K562 (cell line): ENCODE measurements at regions not wholly inside any gene's neighbourhood (a gene's known extent, or its start where the extent isn't known, plus 50 kb on each side); places are given as distances from the start of the nearest gene placed in this dataset.

Source experiments
- ATAC-seq: fragments of 200-7000 bp; cut with Tn5 transposase; 3 replicates; pipeline ENCODE4 v1.9.1; 2020; ENCODE audit warnings: moderate library complexity
- BruUV-seq: library from RNA; stranded (reverse); fragments of 400-500 nt; replicated peaks from 2 replicates; lab custom pipeline; 2021; lab: Mats Ljungman, UMichigan
- CTCF ChIA-PET: fragments of 300-600 bp; formaldehyde crosslinking; extraction: SDS; loops from one replicate; lab custom pipeline; 2021; ENCODE audit warnings: low intra/inter-chr PET ratio; lab: Yijun Ruan, JAX
- POLR2A ChIA-PET: fragments of 300-600, 350-650 bp; sonication (Branson Sonifier 250); formaldehyde crosslinking; extraction: SDS; loops from one replicate; lab custom pipeline; 2021; ENCODE audit warnings: antibody characterized with exemption, inconsistent platforms; lab: Yijun Ruan, JAX
- DNase-seq, 4 experiments: peaks; one replicate each; pipeline versions ENCODE4 v3.0.0 to v3.0.0-alpha.2; 2011 to 2018; ENCODE audit warnings: low spot score in 3 of 4, mixed read lengths in 3 of 4; ENCODE audit errors: extremely low read depth in 1 of 4
- FAIRE-seq: peaks from 2 replicates; lab custom pipeline; 2011; peaks lifted over from hg19 to GRCh38; lab: Jason Lieb, UNC
- H2AFZ ChIP-seq: 2 replicates; pipeline ENCODE4 v1.6.0; 2011; ENCODE audit warnings: low read depth, low read length, control low read depth, inconsistent platforms
- H3K27ac ChIP-seq: fragments of 200-600 bp; 3 replicates; pipeline ENCODE4 v1.8.0; 2011; ENCODE audit warnings: low read depth, mild to moderate bottlenecking, control low read depth, inconsistent platforms, low read length, moderate library complexity, mixed read lengths; ENCODE audit errors: extremely low read depth
- H3K27me3 ChIP-seq, 2 experiments: fragments of 300-600 bp in 1 of 2; 2 replicates in 1 of 2; 3 replicates in 1 of 2; pipeline versions ENCODE4 v1.6.0 to v1.8.0; 2011; ENCODE audit warnings: inconsistent platforms in 2 of 2, low read length in 2 of 2, mild to moderate bottlenecking in 1 of 2, mixed read lengths in 1 of 2, moderate library complexity in 1 of 2; ENCODE audit not compliant: control insufficient read depth in 2 of 2, insufficient read depth in 2 of 2
- H3K36me3 ChIP-seq: fragments of 300-600 bp; 3 replicates; pipeline ENCODE4 v1.8.0; 2011; ENCODE audit warnings: mild to moderate bottlenecking, low read length, inconsistent platforms; ENCODE audit not compliant: control insufficient read depth, insufficient read depth
- H3K4me1 ChIP-seq, 2 experiments: fragments of 200-600 bp in 1 of 2; replicated peaks in 1 of 2; 2 replicates in 1 of 2; 3 replicates in 1 of 2; pipeline versions ENCODE4 v1.5.1 to v1.8.0; 2011; ENCODE audit warnings: inconsistent platforms in 2 of 2, low read length in 2 of 2, mild to moderate bottlenecking in 1 of 2, mixed read lengths in 1 of 2, moderate library complexity in 1 of 2; ENCODE audit not compliant: control insufficient read depth in 2 of 2, insufficient read depth in 2 of 2
- H3K4me2 ChIP-seq: 2 replicates; pipeline ENCODE4 v1.6.1; 2011; ENCODE audit warnings: low read length, control low read depth, inconsistent platforms, mixed read lengths; ENCODE audit not compliant: insufficient read depth
- H3K4me3 ChIP-seq: fragments of 200-600 bp; sonication (generic), shearing (Covaris generic); 2 replicates; pipeline ENCODE4 v1.5.1; 2016; ENCODE audit warnings: control low read depth, inconsistent platforms
- H3K79me2 ChIP-seq: fragments of 200-600 bp; 3 replicates; pipeline ENCODE4 v1.8.0; 2011; ENCODE audit warnings: low read length, inconsistent platforms; ENCODE audit not compliant: control insufficient read depth, insufficient read depth
- H3K9ac ChIP-seq, 2 experiments: 2 replicates each; pipeline versions ENCODE4 v1.6.0 to v1.6.1; 2011; ENCODE audit warnings: low read depth in 2 of 2, low read length in 2 of 2, control low read depth in 1 of 2, inconsistent platforms in 1 of 2, mild to moderate bottlenecking in 1 of 2, mixed read lengths in 1 of 2; ENCODE audit not compliant: insufficient read depth in 1 of 2
- H3K9me1 ChIP-seq: one replicate; pipeline ENCODE4 v1.6.0; 2011; ENCODE audit warnings: inconsistent platforms, mild to moderate bottlenecking, low read length, moderate library complexity; ENCODE audit not compliant: control insufficient read depth, insufficient read depth
- H3K9me3 ChIP-seq: replicated peaks from 2 replicates; pipeline ENCODE4 v1.5.1; 2011; ENCODE audit warnings: low read depth, low read length, inconsistent platforms; ENCODE audit not compliant: control insufficient read depth, insufficient read depth
- H4K20me1 ChIP-seq: replicated peaks from 2 replicates; pipeline ENCODE4 v1.6.1; 2011; ENCODE audit warnings: low read length, inconsistent platforms, mixed read lengths; ENCODE audit not compliant: control insufficient read depth, insufficient read depth
- EZH2 ChIP-seq: IDR thresholded peaks from 2 replicates; pipeline ENCODE4 v1.6.1; 2012; ENCODE audit warnings: low read depth, mild to moderate bottlenecking, inconsistent platforms, low read length, borderline replicate concordance
- FOXM1 ChIP-seq, 2 experiments: fragments of 450-650 bp in 1 of 2; sonication (generic) in 1 of 2; formaldehyde crosslinking in 1 of 2; IDR thresholded peaks; 2 replicates each; pipeline versions ENCODE4 v1.6.1 to v1.9.0; 2017 to 2022; ENCODE audit warnings: low read depth in 2 of 2, mild to moderate bottlenecking in 2 of 2, missing genetic modification reagents in 1 of 2, moderate library complexity in 1 of 2
- MBD2 ChIP-seq: sonication (generic); IDR thresholded peaks from 2 replicates; pipeline ENCODE4 v1.6.1; 2016; ENCODE audit warnings: low read depth, borderline replicate concordance
- TAF9B ChIP-seq: fragments of 450-650 bp; IDR thresholded peaks from 2 replicates; pipeline ENCODE4 v1.6.1; 2018; ENCODE audit warnings: mild to moderate bottlenecking; ENCODE audit not compliant: partially characterized antibody
- TAL1 ChIP-seq: fragments of 450-650 bp; IDR thresholded peaks from 2 replicates; pipeline ENCODE4 v1.6.1; 2016; ENCODE audit warnings: mild to moderate bottlenecking
- TCFL5 ChIP-seq: fragments of 250-450 bp; sonication (Bioruptor Pico); conservative IDR thresholded peaks from 2 replicates; pipeline ENCODE4 v1.6.1; 2021; ENCODE audit warnings: mild to moderate bottlenecking, moderate library complexity, matching md5 sums
- WGBS: fragments of 100-300 bp; shearing (Covaris generic); methylation state at CpG from one replicate; pipeline ENCODE4 v1.1.6; 2016; ENCODE audit warnings: low coverage, mixed read lengths; ENCODE audit not compliant: insufficient coverage; ENCODE audit errors: missing lambda C conversion rate; 5-methylcytosine and 5-hydroxymethylcytosine counted together
- in situ Hi-C: fragments of 300-500 bp; cut with MboI; formaldehyde crosslinking; loops from 4 replicates; pipeline ENCODE4 v1.15.0; 2018; ENCODE audit warnings: inconsistent platforms, mixed read lengths
- intact Hi-C: fragments of 100-400 bp; cut with micrococcal nuclease; formaldehyde crosslinking; loops from 2 replicates; pipeline ENCODE4 v1.14.2; 2022
- TF ChIP-seq, protein P1 (sequence below): fragments of 250-450 bp; sonication (Bioruptor Pico); IDR thresholded peaks from 2 replicates; pipeline ENCODE4 v1.8.0; 2021; ENCODE audit warnings: borderline replicate concordance, mild to moderate bottlenecking, moderate library complexity; ENCODE audit not compliant: poor library complexity, severe bottlenecking

DNA sequence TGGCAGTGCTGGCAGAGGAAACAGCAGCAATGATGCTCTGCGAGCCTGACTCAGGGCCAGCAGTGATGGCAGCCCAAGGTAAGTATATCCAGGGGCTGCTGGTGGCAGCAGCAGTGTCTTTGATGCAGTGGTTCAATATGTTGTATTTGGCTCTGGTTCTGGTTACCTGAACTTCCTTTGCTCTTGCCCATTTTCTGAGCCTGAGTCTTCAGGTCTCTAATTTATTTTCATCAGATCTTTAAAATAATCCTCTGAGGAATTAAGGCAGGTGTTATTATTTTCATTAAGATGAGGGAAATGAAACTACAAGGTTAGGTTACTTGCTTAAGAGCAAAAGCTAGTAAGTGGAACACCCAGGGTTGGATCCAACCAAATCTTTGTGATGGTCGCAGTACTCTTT lies 102.8 kb upstream of the BMP2K start:
- H3K4me1 ChIP-seq = peaks cover 11 to 35% of the 10 kb centered on the region in 2 experiments
- no peaks in the 10 kb centered on the region for H3K9me1 ChIP-seq
- H3K4me3 ChIP-seq = no peak overlapping the region
- POLR2A ChIA-PET = interaction anchor here (1.5 kb wide), 1 partner anchor 11 kb away, joined by 4 read pairs; no protein-coding TSS in a partner anchor
- intact Hi-C loops (no loop called here), in situ Hi-C loops (no loop called here)
- CTCF ChIA-PET = no interaction called here
- TF ChIP-seq EZH2 = no peak
- TF ChIP-seq TCFL5 (CRISPR knock-in tag) = no peak
- no peak for TF ChIP-seq MBD2
- TF ChIP-seq, protein P1, sequence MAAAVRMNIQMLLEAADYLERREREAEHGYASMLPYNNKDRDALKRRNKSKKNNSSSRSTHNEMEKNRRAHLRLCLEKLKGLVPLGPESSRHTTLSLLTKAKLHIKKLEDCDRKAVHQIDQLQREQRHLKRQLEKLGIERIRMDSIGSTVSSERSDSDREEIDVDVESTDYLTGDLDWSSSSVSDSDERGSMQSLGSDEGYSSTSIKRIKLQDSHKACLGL (CRISPR knock-in tag) = no peak
- TF ChIP-seq TAF9B = no peak
- TF ChIP-seq TAL1 = no peak
- TF ChIP-seq FOXM1 (IDR thresholded peaks at IDR 0.05; ENCODE audit: low read depth) = no peak
- TF ChIP-seq FOXM1 (CRISPR knock-in tag; IDR thresholded peaks at IDR 0.05; ENCODE audit: low read depth) = no peak
- ATAC-seq (no peak), FAIRE-seq (no peak), DNase-seq (no peak)
- 89% methylated on average over 2 of the region's 2 CpGs for WGBS
- no peak overlapping the region for H3K27ac ChIP-seq
- no peaks in the 10 kb centered on the region for H3K27me3 ChIP-seq
- no peaks in the 10 kb centered on the region for H4K20me1 ChIP-seq
- no peak overlapping the region for H3K9ac ChIP-seq
- no peaks in the 10 kb centered on the region for H3K36me3 ChIP-seq
- H3K9me3 ChIP-seq = 0 out of 2 replicates have a peak, but pooled peaks cover 4% of the 10 kb centered on the region
- no peaks in the 10 kb centered on the region for H3K79me2 ChIP-seq
- BruUV-seq = no TSS peak
- H3K4me2 ChIP-seq = no peak overlapping the region
- H2AFZ ChIP-seq = no peak overlapping the region
